Loucy (cell line): ENCODE measurements at regions not wholly inside any gene's neighbourhood (a gene's known extent, or its start where the extent isn't known, plus 50 kb on each side); places are given as distances from the start of the nearest gene placed in this dataset.

Experiments used
- H2AFZ ChIP-seq: fragments of 200-600 bp; sonication (generic); 2 replicates; pipeline ENCODE4 v1.6.0; 2016; ENCODE audit warnings: antibody characterized with exemption, mild to moderate bottlenecking, low read length, moderate library complexity
- H3F3A ChIP-seq: fragments of 200-600 bp; 2 replicates; pipeline ENCODE4 v1.6.0; 2016; ENCODE audit warnings: antibody characterized with exemption, low read depth, mild to moderate bottlenecking
- H3K27me3 ChIP-seq: fragments of 200-600 bp; sonication (generic); 2 replicates; pipeline ENCODE4 v1.6.1; 2014; ENCODE audit warnings: low read length, mild to moderate bottlenecking; ENCODE audit not compliant: insufficient read depth, poor library complexity, severe bottlenecking
- H3K36me3 ChIP-seq: fragments of 200-600 bp; sonication (generic); 2 replicates; pipeline ENCODE4 v1.6.1; 2016; ENCODE audit warnings: low read length; ENCODE audit not compliant: insufficient read depth
- H3K4me1 ChIP-seq: fragments of 200-600 bp; sonication (generic); 2 replicates; pipeline ENCODE4 v1.5.1; 2014; ENCODE audit warnings: low read length, mild to moderate bottlenecking; ENCODE audit not compliant: insufficient read depth, poor library complexity, severe bottlenecking
- H3K4me2 ChIP-seq: fragments of 200-600 bp; sonication (generic); 2 replicates; pipeline ENCODE4 v1.6.0; 2014; ENCODE audit warnings: antibody characterized with exemption, low read length, low read depth, mild to moderate bottlenecking; ENCODE audit not compliant: poor library complexity, severe bottlenecking
- H3K4me3 ChIP-seq: fragments of 200-600 bp; sonication (generic); 2 replicates; pipeline ENCODE4 v1.5.1; 2014; ENCODE audit warnings: low read length, mild to moderate bottlenecking, mixed read lengths; ENCODE audit not compliant: poor library complexity, severe bottlenecking
- H3K79me2 ChIP-seq: fragments of 200-600 bp; sonication (generic); 2 replicates; pipeline ENCODE4 v1.6.1; 2014; ENCODE audit warnings: low read length; ENCODE audit not compliant: insufficient read depth
- H3K9ac ChIP-seq: fragments of 200-600 bp; sonication (generic); 2 replicates; pipeline ENCODE4 v1.6.0; 2014; ENCODE audit warnings: mild to moderate bottlenecking, low read depth, low read length, moderate library complexity; ENCODE audit not compliant: poor library complexity, severe bottlenecking
- H3K9me2 ChIP-seq: fragments of 200-600 bp; sonication (generic); replicated peaks from 2 replicates; pipeline ENCODE4 v1.6.1; 2016; ENCODE audit warnings: low read depth, low read length, mixed read lengths
- H3K9me3 ChIP-seq: fragments of 200-600 bp; sonication (generic); 2 replicates; pipeline ENCODE4 v1.6.1; 2014; ENCODE audit warnings: mild to moderate bottlenecking, antibody characterized with exemption, low read length, low read depth; ENCODE audit not compliant: insufficient read depth
- H4K20me1 ChIP-seq: fragments of 200-600 bp; sonication (generic); 2 replicates; pipeline ENCODE4 v1.6.0; 2014; ENCODE audit warnings: antibody characterized with exemption, low read length, mild to moderate bottlenecking; ENCODE audit not compliant: insufficient read depth, poor library complexity, severe bottlenecking
- CTCF ChIP-seq: fragments of 200-600 bp; sonication (generic); conservative IDR thresholded peaks from 2 replicates; pipeline ENCODE4 v1.5.1; 2014; ENCODE audit warnings: mild to moderate bottlenecking, antibody characterized with exemption, low read length
- EZH2phosphoT487 ChIP-seq: fragments of 200-600 bp; IDR thresholded peaks from 2 replicates; pipeline ENCODE4 v1.6.1; 2018; ENCODE audit warnings: antibody characterized with exemption, mild to moderate bottlenecking, moderate library complexity, borderline replicate concordance

GRCh38 chr6:155695495-155695894 is 239.9 kb upstream of the NOX3 start:
- Histone ChIP-seq H3K27me3 (no peaks in the 10 kb centered on the region), H3K36me3 (no peaks in the 10 kb centered on the region), H3K4me1 (no peaks in the 10 kb centered on the region), H3K79me2 (no peaks in the 10 kb centered on the region), H3K4me2 (no peak overlapping the region), H3K9me2 (no peaks in the 10 kb centered on the region), H3K9me3 (no peaks in the 10 kb centered on the region), H3K9ac (no peak overlapping the region), H3K4me3 (no peak overlapping the region), H2AFZ (no peak overlapping the region), H3F3A (no peaks in the 10 kb centered on the region), H4K20me1 (no peaks in the 10 kb centered on the region)
- TF ChIP-seq CTCF (no peak), EZH2phosphoT487 (no peak)

- H3K9me2 ChIP-seq, result no peaks in the 10 kb centered on the region
- no peaks in the 10 kb centered on the region for H3K9me3 ChIP-seq
- no peak overlapping the region for H3K4me3 ChIP-seq
- H3K79me2 ChIP-seq, result no peaks in the 10 kb centered on the region
- no peak overlapping the region for H2AFZ ChIP-seq
- H3K4me2 ChIP-seq, result no peak overlapping the region
- H3K36me3 ChIP-seq, result no peaks in the 10 kb centered on the region
- H3F3A ChIP-seq, result no peaks in the 10 kb centered on the region
- no peaks in the 10 kb centered on the region for H4K20me1 ChIP-seq
- H3K9ac ChIP-seq, result no peak overlapping the region
- no peaks in the 10 kb centered on the region for H3K27me3 ChIP-seq
- no peak for TF ChIP-seq CTCF
- TF ChIP-seq EZH2phosphoT487, result no peak
- H3K4me1 ChIP-seq, result no peaks in the 10 kb centered on the region
Observed at GRCh38 chr6:155694419-155694790, 238.8 kb upstream of the NOX3 start.

GRCh38 chr6:155693573-155694418 is 238.2 kb upstream of the NOX3 start:
- Histone ChIP-seq H3K79me2 (no peaks in the 10 kb centered on the region), H3K36me3 (no peaks in the 10 kb centered on the region), H3K4me1 (no peaks in the 10 kb centered on the region), H3F3A (no peaks in the 10 kb centered on the region), H3K9ac (no peak overlapping the region), H3K4me3 (no peak overlapping the region), H3K27me3 (no peaks in the 10 kb centered on the region), H3K9me3 (no peaks in the 10 kb centered on the region), H3K9me2 (no peaks in the 10 kb centered on the region), H4K20me1 (no peaks in the 10 kb centered on the region), H2AFZ (no peak overlapping the region), H3K4me2 (no peak overlapping the region)
- TF ChIP-seq CTCF (no peak), EZH2phosphoT487 (no peak)
